GM21737 (cell line): ENCODE measurements at regions not wholly inside any gene's neighbourhood (a gene's known extent, or its start where the extent isn't known, plus 50 kb on each side); places are given as distances from the start of the nearest gene placed in this dataset.

Experiments used
- ATAC-seq: cut with Tn5 transposase; IDR thresholded peaks from one replicate; pipeline ENCODE4 v1.9.1; 2021; ENCODE audit warnings: mild to moderate bottlenecking, moderate library complexity; ENCODE audit not compliant: unreplicated experiment

DNA sequence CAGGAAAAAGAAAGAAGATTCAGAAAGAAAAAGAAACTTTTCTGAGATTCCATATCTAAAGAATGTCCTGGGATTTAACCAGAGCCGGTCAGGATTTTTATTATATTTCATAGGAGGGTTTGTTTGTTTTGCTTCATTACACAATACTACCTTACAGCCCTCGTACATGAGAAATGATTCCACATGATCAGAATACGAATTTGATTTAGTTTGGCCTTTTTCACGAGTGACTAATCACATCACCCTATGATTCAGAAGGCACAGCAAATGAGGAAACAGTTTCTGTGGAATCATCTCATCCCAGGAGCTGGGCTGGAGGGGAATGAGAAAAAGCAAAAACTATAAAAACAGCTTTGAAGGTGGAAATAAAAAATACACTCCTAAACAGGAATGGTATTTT, 54.7 kb upstream of the VWC2 start:
- ATAC-seq = no peak

DNA sequence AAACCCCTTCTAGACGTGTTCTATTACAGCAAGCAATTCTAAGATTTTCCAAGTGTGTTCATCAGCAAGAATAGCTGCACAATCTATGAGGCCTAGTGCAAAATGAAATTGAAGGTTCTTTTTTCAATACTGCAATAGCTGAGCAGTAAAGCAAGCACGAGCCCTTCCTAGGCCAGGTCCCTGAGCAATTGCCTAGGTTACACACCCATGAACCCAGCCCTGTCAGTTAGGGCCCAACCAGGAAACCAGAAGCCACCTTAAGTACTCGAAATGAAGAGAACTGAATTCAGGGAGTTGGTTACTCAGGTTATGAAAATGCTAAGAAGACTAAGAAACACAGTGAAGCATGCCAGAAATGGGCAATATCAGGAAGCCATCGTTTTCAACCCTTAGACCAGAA, 52.0 kb upstream of the VWC2 start:
- ATAC-seq = no peak
